ENCODE measurements at regions not wholly inside any gene's neighbourhood (a gene's known extent, or its start where the extent isn't known, plus 50 kb on each side); places are given as distances from the start of the nearest gene placed in this dataset.
"Not testable (repeated sequence)": the region's sequence is repeated elsewhere in the genome, so short reads cannot be mapped to it uniquely, and the experiment has no call there.

- peak; percentile 23 for DNase-seq (ENCODE audit: low read depth)
Observed at GRCh38 chrX:131595120-131595519, 51.2 kb downstream of the OR13H1 start.

GRCh38 chrX:131607792-131608369, 64.0 kb downstream of the OR13H1 start:
- no peak for DNase-seq (ENCODE audit: low read depth)

GRCh38 chrX:131609480-131609879, 65.6 kb downstream of the OR13H1 start:
- DNase-seq (ENCODE audit: low read depth): no peak

- no peak for DNase-seq (ENCODE audit: low read depth)
Observed at GRCh38 chrX:131613260-131613659, 69.4 kb downstream of the OR13H1 start.

- DNase-seq (ENCODE audit: low read depth): no peak
Observed at GRCh38 chrX:131614241-131614640, 70.4 kb downstream of the OR13H1 start.

- peak; percentile 49 for DNase-seq (ENCODE audit: low read depth)
Observed at GRCh38 chrX:131617182-131617581, 73.3 kb downstream of the OR13H1 start.

GRCh38 chrX:131621650-131622049, 77.8 kb downstream of the OR13H1 start:
- no peak for DNase-seq (ENCODE audit: low read depth)

- no peak for DNase-seq (ENCODE audit: low read depth)
Observed at GRCh38 chrX:131626681-131627296, 82.9 kb downstream of the OR13H1 start.

GRCh38 chrX:131630534-131630933, 86.7 kb downstream of the OR13H1 start:
- DNase-seq (ENCODE audit: low read depth): no peak

- DNase-seq (ENCODE audit: low read depth): no peak
Observed at GRCh38 chrX:131633285-131633917, 89.5 kb downstream of the OR13H1 start.

GRCh38 chrX:131634900-131635299, 91.0 kb downstream of the OR13H1 start:
- DNase-seq (ENCODE audit: low read depth): no peak

GRCh38 chrX:131646106-131646505, 102.2 kb downstream of the OR13H1 start:
- DNase-seq (ENCODE audit: low read depth): no peak

GRCh38 chrX:131649741-131650140, 105.9 kb downstream of the OR13H1 start:
- no peak for DNase-seq (ENCODE audit: low read depth)

GRCh38 chrX:131650637-131651410, 107.0 kb downstream of the OR13H1 start:
- DNase-seq (ENCODE audit: low read depth): no peak

- DNase-seq (ENCODE audit: low read depth): not testable (repeated sequence)
Observed at GRCh38 chrX:131663726-131664125, 119.9 kb downstream of the OR13H1 start.

- no peak for DNase-seq (ENCODE audit: low read depth)
Observed at GRCh38 chrX:131671735-131672134, 127.9 kb downstream of the OR13H1 start.

GRCh38 chrX:131675596-131676194, 131.8 kb downstream of the OR13H1 start:
- DNase-seq (ENCODE audit: low read depth): no peak

- DNase-seq (ENCODE audit: low read depth): peak; percentile 2
Observed at GRCh38 chrX:131677655-131678628, 134.1 kb downstream of the OR13H1 start.

GRCh38 chrX:131682735-131683134, 138.9 kb downstream of the OR13H1 start:
- DNase-seq (ENCODE audit: low read depth): not testable (repeated sequence)

GRCh38 chrX:131693359-131693758, 149.5 kb downstream of the OR13H1 start:
- DNase-seq (ENCODE audit: low read depth): no peak

- not testable (repeated sequence) for DNase-seq (ENCODE audit: low read depth)
Observed at GRCh38 chrX:131696989-131697388, 153.1 kb downstream of the OR13H1 start.
